ENCODE measurements at regions not wholly inside any gene's neighbourhood (a gene's known extent, or its start where the extent isn't known, plus 50 kb on each side); places are given as distances from the start of the nearest gene placed in this dataset.

DNA sequence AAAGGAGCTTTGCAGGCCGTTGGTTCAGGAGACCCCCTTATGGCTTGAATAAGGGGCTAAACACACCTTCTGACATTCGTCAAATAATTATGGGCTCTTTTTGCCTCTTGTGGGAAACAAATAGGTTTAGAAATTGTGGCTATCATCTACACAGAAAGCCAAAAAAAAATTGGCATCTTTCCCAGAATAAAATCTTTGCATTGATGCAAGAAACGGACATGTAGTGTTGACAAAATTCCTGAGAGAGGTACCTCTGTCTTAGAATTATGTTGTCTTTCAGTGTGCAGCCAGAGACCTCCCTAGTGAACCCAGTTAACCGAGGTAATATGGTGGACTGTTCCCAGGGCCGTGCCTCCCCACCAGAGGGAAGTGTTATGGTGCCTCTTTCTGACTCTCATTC lies 283.9 kb downstream of the SDHAF3 start:
- no peaks in the 10 kb centered on the region for H3K9me3 Mint-ChIP-seq
- Histone ChIP-seq H3K79me2 (ENCODE audit: insufficient read depth, low read length) (no peaks in the 10 kb centered on the region), H4K5ac (ENCODE audit: insufficient read length, low read depth, low read length) (no peak overlapping the region), H3K4ac (ENCODE audit: low read depth, low read length) (no peak overlapping the region), H3T11ph (ENCODE audit: low read length) (no peak overlapping the region), H2BK12ac (ENCODE audit: insufficient read length, low read depth, low read length) (no peak overlapping the region), H3K56ac (ENCODE audit: insufficient read length, low read depth, low read length) (no peak overlapping the region), H2AK5ac (ENCODE audit: insufficient read length, low read length) (no peak overlapping the region), H2BK15ac (ENCODE audit: low read depth, low read length) (no peak overlapping the region), H3K27me3 (ENCODE audit: insufficient read depth, low read length) (no peaks in the 10 kb centered on the region), H2BK5ac (ENCODE audit: insufficient read length, low read length) (no peak overlapping the region), H4K91ac (ENCODE audit: insufficient read length, low read depth, low read length) (no peak overlapping the region), H3K23ac (ENCODE audit: insufficient read length, low read depth, low read length) (no peak overlapping the region), H3K27ac (ENCODE audit: insufficient read length, low read depth, low read length) (no peak overlapping the region), H3K4me2 (ENCODE audit: insufficient read depth, insufficient read length, low read length) (no peak overlapping the region), H2AFZ (ENCODE audit: low read length) (no peak overlapping the region), H4K8ac (replicated peaks; ENCODE audit: insufficient read length, low read depth, low read length) (no peak overlapping the region), H3K9ac (ENCODE audit: extremely low read depth, insufficient read length, low read length) (no peak overlapping the region), H2BK20ac (ENCODE audit: low read depth, low read length, poor library complexity, severe bottlenecking) (no peak overlapping the region), H3K14ac (ENCODE audit: insufficient read depth, low read length) (no peak overlapping the region), H3K9me3 (ENCODE audit: control insufficient read depth, low read depth, low read length) (no peaks in the 10 kb centered on the region), H3K4me1 (ENCODE audit: insufficient read depth, low read length) (peaks cover 3% of the 10 kb centered on the region; the same call in 1 of the 2 replicates), H2BK120ac (ENCODE audit: low read depth, low read length, poor library complexity, severe bottlenecking) (no peak overlapping the region), H3K23me2 (ENCODE audit: insufficient read length, low read depth, low read length, poor library complexity, severe bottlenecking) (no peaks in the 10 kb centered on the region), H3K18ac (ENCODE audit: insufficient read length, low read depth, low read length) (no peak overlapping the region), H3K79me1 (ENCODE audit: insufficient read depth, low read depth, low read length, poor library complexity, severe bottlenecking) (no peaks in the 10 kb centered on the region), H4K20me1 (ENCODE audit: control insufficient read depth, insufficient read depth, insufficient read length) (no peaks in the 10 kb centered on the region)
- H3K27ac Mint-ChIP-seq = no peak overlapping the region
- no peaks in the 10 kb centered on the region for H3K27me3 Mint-ChIP-seq (ENCODE audit: low read depth)
- H3K4me3 Mint-ChIP-seq = no peak overlapping the region
- no peaks in the 10 kb centered on the region for H3K36me3 Mint-ChIP-seq (ENCODE audit: insufficient read depth in 1 of 3, low read depth in 3 of 3)
- peaks cover 2 to 6% of the 10 kb centered on the region in 2 experiments; a peak in 3 of 4 replicates for H3K4me1 Mint-ChIP-seq
- DNase-seq = no peak
- WGBS (ENCODE audit: extremely low coverage, insufficient read length, low lambda C conversion rate) = no CpG with 5 or more reads among the region's 5 CpGs
- TF ChIP-seq, protein P1, sequence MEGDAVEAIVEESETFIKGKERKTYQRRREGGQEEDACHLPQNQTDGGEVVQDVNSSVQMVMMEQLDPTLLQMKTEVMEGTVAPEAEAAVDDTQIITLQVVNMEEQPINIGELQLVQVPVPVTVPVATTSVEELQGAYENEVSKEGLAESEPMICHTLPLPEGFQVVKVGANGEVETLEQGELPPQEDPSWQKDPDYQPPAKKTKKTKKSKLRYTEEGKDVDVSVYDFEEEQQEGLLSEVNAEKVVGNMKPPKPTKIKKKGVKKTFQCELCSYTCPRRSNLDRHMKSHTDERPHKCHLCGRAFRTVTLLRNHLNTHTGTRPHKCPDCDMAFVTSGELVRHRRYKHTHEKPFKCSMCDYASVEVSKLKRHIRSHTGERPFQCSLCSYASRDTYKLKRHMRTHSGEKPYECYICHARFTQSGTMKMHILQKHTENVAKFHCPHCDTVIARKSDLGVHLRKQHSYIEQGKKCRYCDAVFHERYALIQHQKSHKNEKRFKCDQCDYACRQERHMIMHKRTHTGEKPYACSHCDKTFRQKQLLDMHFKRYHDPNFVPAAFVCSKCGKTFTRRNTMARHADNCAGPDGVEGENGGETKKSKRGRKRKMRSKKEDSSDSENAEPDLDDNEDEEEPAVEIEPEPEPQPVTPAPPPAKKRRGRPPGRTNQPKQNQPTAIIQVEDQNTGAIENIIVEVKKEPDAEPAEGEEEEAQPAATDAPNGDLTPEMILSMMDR (conservative IDR thresholded peaks at IDR 0.05) = no peak
